H9 (cell line): ENCODE measurements at regions not wholly inside any gene's neighbourhood (a gene's known extent, or its start where the extent isn't known, plus 50 kb on each side); places are given as distances from the start of the nearest gene placed in this dataset.

Source experiments
- DNase-seq: peaks from one replicate; pipeline ENCODE4 v3.0.0-alpha.2; 2017
- H2AFZ ChIP-seq: one replicate; pipeline ENCODE4 v1.6.1; 2013; ENCODE audit warnings: mild to moderate bottlenecking, low read length, control low read depth, moderate library complexity
- H2AK5ac ChIP-seq: 2 replicates; pipeline ENCODE4 v1.6.1; 2013; ENCODE audit warnings: low read length, control low read depth, mixed read lengths; ENCODE audit not compliant: insufficient read length
- H2BK120ac ChIP-seq: one replicate; pipeline ENCODE4 v1.6.1; 2013; ENCODE audit warnings: low read depth, mild to moderate bottlenecking, low read length, control low read depth, inconsistent platforms; ENCODE audit not compliant: poor library complexity, severe bottlenecking
- H2BK12ac ChIP-seq: 2 replicates; pipeline ENCODE4 v1.6.1; 2013; ENCODE audit warnings: low read length, control low read depth, mixed read lengths, low read depth; ENCODE audit not compliant: insufficient read length
- H2BK15ac ChIP-seq: 2 replicates; pipeline ENCODE4 v1.6.1; 2013; ENCODE audit warnings: low read depth, low read length, control low read depth
- H2BK20ac ChIP-seq: one replicate; pipeline ENCODE4 v1.6.1; 2013; ENCODE audit warnings: low read depth, mild to moderate bottlenecking, low read length, control low read depth, inconsistent platforms; ENCODE audit not compliant: poor library complexity, severe bottlenecking
- H2BK5ac ChIP-seq: 2 replicates; pipeline ENCODE4 v1.6.1; 2013; ENCODE audit warnings: low read length, control low read depth, mixed read lengths; ENCODE audit not compliant: insufficient read length
- H3K14ac ChIP-seq: 2 replicates; pipeline ENCODE4 v1.6.1; 2013; ENCODE audit warnings: low read length, control low read depth; ENCODE audit not compliant: insufficient read depth
- H3K18ac ChIP-seq: 2 replicates; pipeline ENCODE4 v1.6.1; 2013; ENCODE audit warnings: low read depth, mild to moderate bottlenecking, mixed read lengths, low read length, control low read depth; ENCODE audit not compliant: insufficient read length
- H3K23ac ChIP-seq: 2 replicates; pipeline ENCODE4 v1.6.1; 2013; ENCODE audit warnings: low read length, control low read depth, mixed read lengths, low read depth; ENCODE audit not compliant: insufficient read length
- H3K23me2 ChIP-seq: 2 replicates; pipeline ENCODE4 v1.6.1; 2013; ENCODE audit warnings: low read depth, mild to moderate bottlenecking, mixed read lengths, low read length, control low read depth; ENCODE audit not compliant: insufficient read length, poor library complexity, severe bottlenecking
- H3K27ac ChIP-seq: 2 replicates; pipeline ENCODE4 v1.5.1; 2013; ENCODE audit warnings: low read length, control low read depth, mixed read lengths, low read depth; ENCODE audit not compliant: insufficient read length
- H3K27me3 ChIP-seq: 2 replicates; pipeline ENCODE4 v1.6.1; 2013; ENCODE audit warnings: low read length, control low read depth, inconsistent platforms; ENCODE audit not compliant: insufficient read depth
- H3K4ac ChIP-seq: 2 replicates; pipeline ENCODE4 v1.6.1; 2013; ENCODE audit warnings: low read depth, mild to moderate bottlenecking, control low read depth, inconsistent platforms, low read length, moderate library complexity
- H3K4me1 ChIP-seq: 2 replicates; pipeline ENCODE4 v1.6.1; 2013; ENCODE audit warnings: low read length, control low read depth, inconsistent platforms; ENCODE audit not compliant: insufficient read depth
- H3K4me2 ChIP-seq: 2 replicates; pipeline ENCODE4 v1.6.1; 2013; ENCODE audit warnings: low read length, control low read depth, mixed read lengths; ENCODE audit not compliant: insufficient read length, insufficient read depth
- H3K56ac ChIP-seq: 2 replicates; pipeline ENCODE4 v1.6.1; 2013; ENCODE audit warnings: low read depth, mild to moderate bottlenecking, mixed read lengths, low read length, control low read depth; ENCODE audit not compliant: insufficient read length
- H3K79me1 ChIP-seq: 2 replicates; pipeline ENCODE4 v1.6.1; 2013; ENCODE audit warnings: low read depth, mild to moderate bottlenecking, moderate library complexity, low read length, control low read depth, inconsistent platforms; ENCODE audit not compliant: insufficient read depth, poor library complexity, severe bottlenecking
- H3K79me2 ChIP-seq: 2 replicates; pipeline ENCODE4 v1.6.1; 2013; ENCODE audit warnings: low read length, control low read depth, inconsistent platforms; ENCODE audit not compliant: insufficient read depth
- H3K9ac ChIP-seq: 2 replicates; pipeline ENCODE4 v1.6.1; 2013; ENCODE audit warnings: low read length, control low read depth, mixed read lengths; ENCODE audit not compliant: insufficient read length; ENCODE audit errors: extremely low read depth
- H3K9me3 ChIP-seq: one replicate; pipeline ENCODE4 v1.6.1; 2013; ENCODE audit warnings: low read depth, low read length, inconsistent platforms; ENCODE audit not compliant: control insufficient read depth
- H3T11ph ChIP-seq: one replicate; pipeline ENCODE4 v1.6.1; 2013; ENCODE audit warnings: mild to moderate bottlenecking, low read length, control low read depth, inconsistent platforms
- H4K20me1 ChIP-seq: one replicate; pipeline ENCODE4 v1.6.1; 2013; ENCODE audit not compliant: control insufficient read depth, insufficient read length, insufficient read depth
- H4K5ac ChIP-seq: 2 replicates; pipeline ENCODE4 v1.6.1; 2013; ENCODE audit warnings: low read depth, mild to moderate bottlenecking, mixed read lengths, low read length, control low read depth; ENCODE audit not compliant: insufficient read length
- H4K8ac ChIP-seq: replicated peaks from 2 replicates; pipeline ENCODE4 v1.6.1; 2013; ENCODE audit warnings: low read length, control low read depth, mixed read lengths, low read depth; ENCODE audit not compliant: insufficient read length
- H4K91ac ChIP-seq: 2 replicates; pipeline ENCODE4 v1.6.1; 2013; ENCODE audit warnings: low read depth, mild to moderate bottlenecking, moderate library complexity, mixed read lengths, low read length, control low read depth; ENCODE audit not compliant: insufficient read length
- H3K27ac Mint-ChIP-seq, 3 experiments: 2 replicates in 2 of 3; 3 replicates in 1 of 3; pipeline ENCODE4 v1.8.0; 2020 to 2021; ENCODE audit warnings: mixed read lengths in 3 of 3, mild to moderate bottlenecking in 1 of 3, moderate library complexity in 1 of 3
- H3K27me3 Mint-ChIP-seq: 2 replicates; pipeline ENCODE4 v1.8.0; 2021; ENCODE audit warnings: low read depth, mild to moderate bottlenecking, moderate library complexity, mixed read lengths
- H3K36me3 Mint-ChIP-seq, 3 experiments: 2 replicates in 2 of 3; 3 replicates in 1 of 3; pipeline ENCODE4 v1.8.0; 2020 to 2021; ENCODE audit warnings: low read depth in 3 of 3, mixed read lengths in 3 of 3; ENCODE audit not compliant: insufficient read depth in 1 of 3
- H3K4me1 Mint-ChIP-seq, 2 experiments: 2 replicates each; pipeline ENCODE4 v1.8.0; 2020; ENCODE audit warnings: mixed read lengths in 2 of 2
- H3K4me3 Mint-ChIP-seq, 2 experiments: 2 replicates in 1 of 2; 3 replicates in 1 of 2; pipeline ENCODE4 v1.8.0; 2020 to 2021; ENCODE audit warnings: mild to moderate bottlenecking in 2 of 2, mixed read lengths in 2 of 2, moderate library complexity in 1 of 2
- H3K9me3 Mint-ChIP-seq, 2 experiments: 2 replicates in 1 of 2; 3 replicates in 1 of 2; pipeline ENCODE4 v1.8.0; 2020; ENCODE audit warnings: mild to moderate bottlenecking in 2 of 2, mixed read lengths in 2 of 2, moderate library complexity in 1 of 2
- CTCF ChIP-seq: fragments of 200-600 bp; sonication (generic); conservative IDR thresholded peaks from 3 replicates; pipeline ENCODE4 v1.8.0; 2021; ENCODE audit warnings: antibody characterized with exemption, mild to moderate bottlenecking
- WGBS: extraction: QIAGEN DNeasy Blood & Tissue Kit; methylation state at CpG from one replicate; pipeline ENCODE4 v1.1.7; 2013; ENCODE audit warnings: missing lambda C conversion rate, low lambda C conversion rate, mixed read lengths; ENCODE audit not compliant: insufficient read length; ENCODE audit errors: extremely low coverage; 5-methylcytosine and 5-hydroxymethylcytosine counted together

GRCh38 chr5:51843893-51844292 lies 460.6 kb downstream of the ISL1 start:
- peaks cover 2 to 5% of the 10 kb centered on the region in 2 experiments; a peak in 3 of 5 replicates for H3K9me3 Mint-ChIP-seq
- Histone ChIP-seq H2BK5ac (no peak overlapping the region), H3K23ac (no peak overlapping the region), H3K79me1 (no peaks in the 10 kb centered on the region), H3K27me3 (no peaks in the 10 kb centered on the region), H4K20me1 (no peaks in the 10 kb centered on the region), H2BK15ac (no peak overlapping the region), H2BK20ac (no peak overlapping the region), H3K9ac (no peak overlapping the region), H2AFZ (no peak overlapping the region), H3K79me2 (no peaks in the 10 kb centered on the region), H2BK12ac (no peak overlapping the region), H3K27ac (no peak overlapping the region), H3K56ac (no peak overlapping the region), H3K4me1 (no peaks in the 10 kb centered on the region), H4K8ac (no peak overlapping the region), H3K4ac (no peak overlapping the region), H3K23me2 (no peaks in the 10 kb centered on the region), H4K91ac (no peak overlapping the region), H3K18ac (no peak overlapping the region), H2AK5ac (no peak overlapping the region), H2BK120ac (no peak overlapping the region), H4K5ac (no peak overlapping the region), H3T11ph (no peak overlapping the region), H3K14ac (no peak overlapping the region), H3K9me3 (no peaks in the 10 kb centered on the region), H3K4me2 (no peak overlapping the region)
- H3K4me1 Mint-ChIP-seq = peaks cover 5% of the 10 kb centered on the region in 2 experiments
- peaks cover 0 to 11% (median 2%) of the 10 kb centered on the region in 3 experiments; a peak in 2 of 7 replicates for H3K36me3 Mint-ChIP-seq
- no peak for DNase-seq
- no CpG with 5 or more reads among the region's 7 CpGs for WGBS
- H3K27me3 Mint-ChIP-seq = no peaks in the 10 kb centered on the region
- TF ChIP-seq CTCF = no peak
- H3K27ac Mint-ChIP-seq = no peak overlapping the region
- no peak overlapping the region for H3K4me3 Mint-ChIP-seq
